ENCODE measurements at regions not wholly inside any gene's neighbourhood (a gene's known extent, or its start where the extent isn't known, plus 50 kb on each side); places are given as distances from the start of the nearest gene placed in this dataset.
"Not testable (repeated sequence)": the region's sequence is repeated elsewhere in the genome, so short reads cannot be mapped to it uniquely, and the experiment has no call there.

DNA sequence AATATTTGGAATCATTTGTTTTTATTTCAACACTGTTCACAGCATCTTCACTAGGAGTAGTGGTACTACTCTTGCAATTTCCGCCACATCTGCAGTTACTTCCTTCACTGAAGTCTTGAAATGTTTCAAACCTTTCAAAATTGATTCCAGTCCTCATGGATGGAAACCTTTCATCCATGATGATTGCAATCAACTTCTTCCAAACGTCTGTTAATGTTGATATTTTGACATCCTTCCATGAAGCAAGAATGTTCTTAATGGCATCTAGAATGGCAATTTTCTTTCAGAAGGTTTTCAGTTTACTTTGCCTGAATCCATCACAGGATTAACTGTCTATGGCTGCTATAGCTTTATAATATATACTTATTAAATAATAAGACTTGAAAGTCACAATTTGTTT lies 736.8 kb upstream of the CA10 start:
- intact Hi-C loops (cut with DNase I, micrococcal nuclease) = no loop called here
- POLR2A ChIA-PET = no interaction called here

DNA sequence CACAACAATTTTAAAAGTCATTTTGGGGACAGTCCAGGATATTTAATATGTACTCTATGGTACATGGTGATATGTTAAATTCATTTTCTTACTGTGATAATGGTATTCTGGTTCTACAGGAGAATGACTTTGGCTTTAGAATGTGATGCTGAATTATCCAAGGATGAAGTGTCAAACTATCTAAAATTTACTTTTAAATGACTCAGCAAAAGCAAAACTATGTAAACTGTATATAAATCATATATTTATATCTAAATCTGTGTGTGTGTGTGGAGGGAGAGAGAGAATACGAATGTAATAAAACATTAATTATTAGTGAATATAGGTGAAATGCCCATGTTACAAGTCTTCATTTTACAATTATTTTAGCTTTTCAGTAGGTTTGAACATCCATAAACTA lies 733.8 kb upstream of the CA10 start:
- H3K27me3 Mint-ChIP-seq = no peaks in the 10 kb centered on the region
- CTCF ChIA-PET = no interaction called here
- H3K36me3 ChIP-seq (ENCODE audit: insufficient read depth, low read length) = no peaks in the 10 kb centered on the region
- ATAC-seq (ENCODE audit: poor library complexity) (no peak), DNase-seq (no peak)
- H3K27ac ChIP-seq (ENCODE audit: low read depth in 1 of 2, low read length in 2 of 2) = no peak overlapping the region
- H3K36me3 Mint-ChIP-seq (ENCODE audit: low read depth) = no peaks in the 10 kb centered on the region
- peaks cover 5% of the 10 kb centered on the region for H3K9me3 Mint-ChIP-seq
- H3K4me3 ChIP-seq (ENCODE audit: low read length) = no peak overlapping the region
- no peaks in the 10 kb centered on the region for H3K4me1 ChIP-seq (ENCODE audit: insufficient read depth, low read length)
- no peaks in the 10 kb centered on the region for H3K9me3 ChIP-seq (ENCODE audit: control insufficient read depth in 1 of 2, insufficient read depth in 1 of 2, low read length in 2 of 2)
- no peak overlapping the region for H3K4me3 Mint-ChIP-seq
- no peak overlapping the region for H3K27ac Mint-ChIP-seq
- TF ChIP-seq, protein P1, sequence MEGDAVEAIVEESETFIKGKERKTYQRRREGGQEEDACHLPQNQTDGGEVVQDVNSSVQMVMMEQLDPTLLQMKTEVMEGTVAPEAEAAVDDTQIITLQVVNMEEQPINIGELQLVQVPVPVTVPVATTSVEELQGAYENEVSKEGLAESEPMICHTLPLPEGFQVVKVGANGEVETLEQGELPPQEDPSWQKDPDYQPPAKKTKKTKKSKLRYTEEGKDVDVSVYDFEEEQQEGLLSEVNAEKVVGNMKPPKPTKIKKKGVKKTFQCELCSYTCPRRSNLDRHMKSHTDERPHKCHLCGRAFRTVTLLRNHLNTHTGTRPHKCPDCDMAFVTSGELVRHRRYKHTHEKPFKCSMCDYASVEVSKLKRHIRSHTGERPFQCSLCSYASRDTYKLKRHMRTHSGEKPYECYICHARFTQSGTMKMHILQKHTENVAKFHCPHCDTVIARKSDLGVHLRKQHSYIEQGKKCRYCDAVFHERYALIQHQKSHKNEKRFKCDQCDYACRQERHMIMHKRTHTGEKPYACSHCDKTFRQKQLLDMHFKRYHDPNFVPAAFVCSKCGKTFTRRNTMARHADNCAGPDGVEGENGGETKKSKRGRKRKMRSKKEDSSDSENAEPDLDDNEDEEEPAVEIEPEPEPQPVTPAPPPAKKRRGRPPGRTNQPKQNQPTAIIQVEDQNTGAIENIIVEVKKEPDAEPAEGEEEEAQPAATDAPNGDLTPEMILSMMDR (IDR thresholded peaks at IDR 0.05) = no peak
- intact Hi-C loops (cut with DNase I, micrococcal nuclease) = no loop called here
- H3K27me3 ChIP-seq (ENCODE audit: control insufficient read depth in 1 of 2, insufficient read depth in 2 of 2, low read length in 2 of 2) = no peaks in the 10 kb centered on the region
- no peaks in the 10 kb centered on the region for H3K4me1 Mint-ChIP-seq (ENCODE audit: low read depth)
- POLR2A ChIA-PET = no interaction called here

More for the DNA sequence above, 736.8 kb upstream of the CA10 start:
- no peaks in the 10 kb centered on the region for H3K9me3 ChIP-seq (ENCODE audit: control insufficient read depth in 1 of 2, insufficient read depth in 1 of 2, low read length in 2 of 2)
- ATAC-seq (ENCODE audit: poor library complexity) (no peak), DNase-seq (no peak)
- TF ChIP-seq, protein P1 (IDR thresholded peaks at IDR 0.05) = no peak
- Mint-ChIP-seq H3K27me3 (no peaks in the 10 kb centered on the region), H3K4me1 (ENCODE audit: low read depth) (no peaks in the 10 kb centered on the region), H3K4me3 (no peak overlapping the region), H3K9me3 (peaks cover 4% of the 10 kb centered on the region), H3K27ac (no peak overlapping the region), H3K36me3 (ENCODE audit: low read depth) (no peaks in the 10 kb centered on the region)
- H3K27me3 ChIP-seq (ENCODE audit: control insufficient read depth in 1 of 2, insufficient read depth in 2 of 2, low read length in 2 of 2) = no peaks in the 10 kb centered on the region
- no peaks in the 10 kb centered on the region for H3K36me3 ChIP-seq (ENCODE audit: insufficient read depth, low read length)
- CTCF ChIA-PET = no interaction called here
- no peak overlapping the region for H3K4me3 ChIP-seq (ENCODE audit: low read length)
- H3K4me1 ChIP-seq (ENCODE audit: insufficient read depth, low read length) = no peaks in the 10 kb centered on the region
- H3K27ac ChIP-seq (ENCODE audit: low read depth in 1 of 2, low read length in 2 of 2) = no peak overlapping the region

DNA sequence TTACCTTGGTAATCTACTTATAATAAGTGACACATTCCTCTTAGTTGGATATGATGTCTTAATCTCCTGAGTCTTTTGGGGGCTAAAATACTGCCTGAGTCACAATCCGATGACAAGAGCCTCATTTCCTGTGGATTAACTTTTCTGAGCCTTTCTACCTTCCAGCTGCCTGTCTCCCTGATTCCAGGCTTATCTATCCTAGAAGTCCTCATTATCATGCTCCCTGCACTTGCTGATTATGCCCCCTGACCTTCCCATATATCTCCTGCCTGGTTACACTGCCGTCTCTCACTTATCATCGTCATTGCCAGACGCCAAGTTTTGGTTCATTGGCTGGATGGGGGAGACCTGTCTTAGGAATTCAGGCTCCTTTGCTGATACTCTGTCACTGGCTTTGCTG lies 727.4 kb upstream of the CA10 start:
- no peaks in the 10 kb centered on the region for H3K27me3 ChIP-seq (ENCODE audit: control insufficient read depth in 1 of 2, insufficient read depth in 2 of 2, low read length in 2 of 2)
- no peaks in the 10 kb centered on the region for H3K27me3 Mint-ChIP-seq
- no peak for DNase-seq
- no peak overlapping the region for H3K4me3 ChIP-seq (ENCODE audit: low read length)
- no peak overlapping the region for H3K27ac ChIP-seq (ENCODE audit: low read depth in 1 of 2, low read length in 2 of 2)
- no peak overlapping the region for H3K27ac Mint-ChIP-seq
- ChIA-PET POLR2A (no interaction called here), CTCF (no interaction called here)
- H3K9me3 Mint-ChIP-seq = peaks cover 5% of the 10 kb centered on the region
- H3K4me1 ChIP-seq (ENCODE audit: insufficient read depth, low read length) = no peaks in the 10 kb centered on the region
- no peak for ATAC-seq (ENCODE audit: poor library complexity)
- no peaks in the 10 kb centered on the region for H3K36me3 Mint-ChIP-seq (ENCODE audit: low read depth)
- H3K36me3 ChIP-seq (ENCODE audit: insufficient read depth, low read length) = no peaks in the 10 kb centered on the region
- TF ChIP-seq, protein P1 (IDR thresholded peaks at IDR 0.05) = no peak
- no peak overlapping the region for H3K4me3 Mint-ChIP-seq
- H3K4me1 Mint-ChIP-seq (ENCODE audit: low read depth) = no peaks in the 10 kb centered on the region
- H3K9me3 ChIP-seq (ENCODE audit: control insufficient read depth in 1 of 2, insufficient read depth in 1 of 2, low read length in 2 of 2) = peaks cover 0 to 15% of the 10 kb centered on the region in 2 experiments
- intact Hi-C loops (cut with DNase I, micrococcal nuclease) = no loop called here

DNA sequence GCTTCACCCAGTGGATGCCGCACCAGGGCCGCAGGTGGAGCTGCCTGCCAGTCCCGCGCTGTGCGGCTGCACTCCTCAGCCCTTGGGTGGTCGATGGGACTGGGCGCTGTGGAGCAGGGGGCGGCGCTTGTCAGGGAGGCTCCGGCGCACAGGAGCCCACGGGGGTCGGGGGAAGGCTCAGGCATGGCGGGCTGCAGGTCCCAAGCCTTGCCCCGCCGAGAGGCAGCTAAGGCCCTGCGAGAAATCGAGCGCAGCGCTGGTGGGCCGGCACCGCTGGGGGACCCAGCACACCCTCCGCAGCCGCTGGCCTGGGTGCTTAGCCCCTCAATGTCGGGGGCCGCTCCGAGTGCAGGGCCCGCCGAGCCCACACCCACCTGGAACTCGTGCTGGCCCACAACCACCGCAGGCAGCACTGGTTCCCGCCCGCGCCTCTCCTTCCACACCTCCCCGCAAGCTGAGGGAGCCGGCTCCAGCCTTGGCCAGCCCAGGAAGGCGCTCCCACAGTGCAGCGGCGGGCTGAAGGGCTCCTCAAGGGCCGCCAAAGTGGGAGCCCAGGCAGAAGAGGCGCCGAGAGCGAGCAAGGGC lies 725.5 kb upstream of the CA10 start:
- H3K4me3 Mint-ChIP-seq; H3K36me3 Mint-ChIP-seq (ENCODE audit: low read depth); ATAC-seq (ENCODE audit: poor library complexity); H3K27me3 Mint-ChIP-seq; H3K4me1 ChIP-seq (ENCODE audit: insufficient read depth, low read length); POLR2A ChIA-PET; CTCF ChIA-PET; H3K9me3 Mint-ChIP-seq; H3K27ac Mint-ChIP-seq; intact Hi-C loops (cut with DNase I, micrococcal nuclease); H3K27ac ChIP-seq (ENCODE audit: low read depth in 1 of 2, low read length in 2 of 2); DNase-seq; H3K36me3 ChIP-seq (ENCODE audit: insufficient read depth, low read length); H3K4me1 Mint-ChIP-seq (ENCODE audit: low read depth); H3K27me3 ChIP-seq (ENCODE audit: control insufficient read depth in 1 of 2, insufficient read depth in 2 of 2, low read length in 2 of 2); H3K4me3 ChIP-seq (ENCODE audit: low read length): not testable (repeated sequence)
- peaks cover 0 to 15% of the 10 kb centered on the region in 2 experiments for H3K9me3 ChIP-seq (ENCODE audit: control insufficient read depth in 1 of 2, insufficient read depth in 1 of 2, low read length in 2 of 2)

DNA sequence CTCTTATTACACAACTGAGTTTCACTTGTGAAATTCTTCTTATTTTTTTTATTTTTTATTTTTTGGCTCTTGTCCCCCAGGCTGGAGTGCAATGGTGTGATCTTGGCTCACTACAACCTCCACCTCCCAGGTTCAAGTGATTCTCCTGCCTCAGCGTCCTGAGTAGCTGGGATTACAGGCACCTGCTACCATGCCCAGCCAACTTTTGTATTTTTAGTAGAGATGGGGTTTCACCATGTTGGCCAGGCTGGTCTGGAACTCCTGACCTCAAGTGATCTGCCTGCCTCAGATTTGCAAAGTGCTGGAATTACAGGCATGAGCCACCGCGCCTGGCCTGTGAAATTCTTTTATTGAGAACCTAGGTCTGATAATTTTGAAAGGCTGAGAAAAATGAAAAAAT lies 688.3 kb upstream of the CA10 start:
- POLR2A ChIA-PET; H3K4me3 Mint-ChIP-seq; H3K36me3 ChIP-seq (ENCODE audit: insufficient read depth, low read length); H3K4me3 ChIP-seq (ENCODE audit: low read length); H3K27ac Mint-ChIP-seq; H3K27me3 Mint-ChIP-seq; intact Hi-C loops (cut with DNase I, micrococcal nuclease); H3K36me3 Mint-ChIP-seq (ENCODE audit: low read depth); H3K4me1 ChIP-seq (ENCODE audit: insufficient read depth, low read length); DNase-seq; H3K27ac ChIP-seq (ENCODE audit: low read depth in 1 of 2, low read length in 2 of 2); H3K4me1 Mint-ChIP-seq (ENCODE audit: low read depth); ATAC-seq (ENCODE audit: poor library complexity); H3K27me3 ChIP-seq (ENCODE audit: control insufficient read depth in 1 of 2, insufficient read depth in 2 of 2, low read length in 2 of 2); CTCF ChIA-PET: not testable (repeated sequence)
- peaks cover 14% of the 10 kb centered on the region for H3K9me3 Mint-ChIP-seq
- H3K9me3 ChIP-seq (ENCODE audit: control insufficient read depth in 1 of 2, insufficient read depth in 1 of 2, low read length in 2 of 2) = peaks cover 0 to 11% of the 10 kb centered on the region in 2 experiments
